Gastrocnemius medialis (tissue), 4 donors: ENCODE measurements at regions not wholly inside any gene's neighbourhood (a gene's known extent, or its start where the extent isn't known, plus 50 kb on each side); places are given as distances from the start of the nearest gene placed in this dataset.

Source experiments
- ATAC-seq, 2 donors: fragments of 150-250 bp; one replicate each; pipeline ENCODE4 v1.9.1; 2016
- DNase-seq, 2 donors: peaks; one replicate each; pipeline ENCODE4 v3.0.0-alpha.2; 2019
- H3K27ac ChIP-seq, 4 donors: fragments of 200-600 bp; sonication (generic); 1 replicate in 1 of 4; 2 replicates in 3 of 4; pipeline ENCODE4 v1.5.1; 2016 to 2018; ENCODE audit warnings: mild to moderate bottlenecking in 2 of 4, moderate library complexity in 1 of 4
- H3K27me3 ChIP-seq, 3 donors: fragments of 200-600 bp; sonication (generic) in 2 of 3; 1 replicate in 1 of 3; 2 replicates in 2 of 3; pipeline versions ENCODE4 v1.5.1 to v1.6.0; 2016 to 2019; ENCODE audit warnings: mild to moderate bottlenecking in 1 of 3, moderate library complexity in 1 of 3
- H3K36me3 ChIP-seq, 2 donors: fragments of 200-600 bp; sonication (generic) in 1 of 2; one replicate each; pipeline ENCODE4 v1.5.1; 2017 to 2018
- H3K4me1 ChIP-seq, 2 donors: fragments of 200-600 bp; sonication (generic) in 1 of 2; one replicate each; pipeline ENCODE4 v1.5.1; 2016 to 2017; ENCODE audit warnings: mild to moderate bottlenecking in 2 of 2
- H3K4me3 ChIP-seq, 4 donors: fragments of 200-600 bp; sonication (generic) in 3 of 4; 1 replicate in 1 of 4; 2 replicates in 3 of 4; pipeline ENCODE4 v1.5.1; 2016 to 2019; ENCODE audit warnings: mild to moderate bottlenecking in 2 of 4
- H3K9me3 ChIP-seq, 3 donors: fragments of 200-600 bp; sonication (generic) in 2 of 3; 1 replicate in 1 of 3; 2 replicates in 2 of 3; pipeline ENCODE4 v1.5.1; 2016 to 2019
- POLR2A ChIP-seq, 2 donors: fragments of 450-650 bp; IDR thresholded peaks; one replicate each; pipeline ENCODE4 v1.6.1; 2017; ENCODE audit warnings: antibody characterized with exemption in 2 of 2, mild to moderate bottlenecking in 2 of 2, moderate library complexity in 2 of 2
- in situ Hi-C, 4 donors: fragments of 200-750 bp; cut with MboI; loops; one replicate each; pipeline versions ENCODE4 v1.15.0 to v1.8.0; 2017; ENCODE audit warnings: low sequenced_read_pairs in 4 of 4
- intact Hi-C: fragments of 100-400 bp; cut with DNase I; formaldehyde crosslinking; loops from one replicate; pipeline ENCODE4 v1.15.1; 2023; ENCODE audit warnings: low total_unique reads
- TF ChIP-seq, protein P1 (sequence below), 5 experiments: fragments of 450-650 bp in 3 of 5; fragments of 200-600 bp in 2 of 5; sonication (generic) in 2 of 5; IDR thresholded peaks in 4 of 5; conservative IDR thresholded peaks in 1 of 5; 1 replicate in 4 of 5; 2 replicates in 1 of 5; pipeline ENCODE4 v1.5.1; 2016 to 2019; ENCODE audit warnings: antibody characterized with exemption in 5 of 5, mild to moderate bottlenecking in 3 of 5, moderate library complexity in 3 of 5

DNA sequence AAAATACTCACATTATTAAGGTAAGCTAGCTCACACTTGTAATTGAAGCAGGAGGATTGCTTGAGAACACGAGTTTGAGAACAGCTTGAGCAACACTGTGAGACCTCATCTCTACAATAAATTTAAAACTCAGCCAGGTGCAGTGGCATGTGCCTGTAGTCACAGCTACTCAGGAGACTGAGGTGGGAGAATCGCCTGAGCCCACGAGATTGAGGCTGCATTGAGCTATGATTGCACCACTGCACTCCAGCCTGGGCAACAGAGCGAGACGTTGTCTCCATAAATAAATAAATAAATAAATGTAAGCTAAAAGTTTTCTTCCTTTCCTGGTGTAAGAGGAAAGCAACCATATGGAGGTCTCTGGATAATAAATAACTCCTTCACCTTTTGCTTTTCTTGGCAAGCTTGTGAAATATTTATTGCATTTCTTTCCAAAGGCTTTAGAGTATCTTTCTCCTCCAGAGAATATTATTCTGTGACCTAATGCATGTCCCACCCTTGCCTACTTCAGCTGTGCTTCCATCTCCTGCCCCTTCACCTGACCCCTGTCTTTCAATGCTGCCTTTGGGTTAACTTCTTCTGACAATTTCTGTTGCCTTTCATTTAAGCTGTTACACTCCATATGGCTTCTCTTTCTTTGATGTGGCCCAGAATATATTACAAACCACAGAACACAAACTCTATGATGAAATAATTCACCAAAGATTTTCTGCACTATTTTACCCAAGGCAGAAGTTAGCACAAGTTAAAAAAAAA, 280.7 kb upstream of the RND3 start:
- in situ Hi-C loops = no loop called here
- Histone ChIP-seq H3K9me3 (no peaks in the 10 kb centered on the region), H3K4me1 (no peaks in the 10 kb centered on the region), H3K27ac (no peak overlapping the region), H3K27me3 (no peaks in the 10 kb centered on the region), H3K36me3 (no peaks in the 10 kb centered on the region), H3K4me3 (no peak overlapping the region)
- intact Hi-C loops = no loop called here
- TF ChIP-seq, protein P1, sequence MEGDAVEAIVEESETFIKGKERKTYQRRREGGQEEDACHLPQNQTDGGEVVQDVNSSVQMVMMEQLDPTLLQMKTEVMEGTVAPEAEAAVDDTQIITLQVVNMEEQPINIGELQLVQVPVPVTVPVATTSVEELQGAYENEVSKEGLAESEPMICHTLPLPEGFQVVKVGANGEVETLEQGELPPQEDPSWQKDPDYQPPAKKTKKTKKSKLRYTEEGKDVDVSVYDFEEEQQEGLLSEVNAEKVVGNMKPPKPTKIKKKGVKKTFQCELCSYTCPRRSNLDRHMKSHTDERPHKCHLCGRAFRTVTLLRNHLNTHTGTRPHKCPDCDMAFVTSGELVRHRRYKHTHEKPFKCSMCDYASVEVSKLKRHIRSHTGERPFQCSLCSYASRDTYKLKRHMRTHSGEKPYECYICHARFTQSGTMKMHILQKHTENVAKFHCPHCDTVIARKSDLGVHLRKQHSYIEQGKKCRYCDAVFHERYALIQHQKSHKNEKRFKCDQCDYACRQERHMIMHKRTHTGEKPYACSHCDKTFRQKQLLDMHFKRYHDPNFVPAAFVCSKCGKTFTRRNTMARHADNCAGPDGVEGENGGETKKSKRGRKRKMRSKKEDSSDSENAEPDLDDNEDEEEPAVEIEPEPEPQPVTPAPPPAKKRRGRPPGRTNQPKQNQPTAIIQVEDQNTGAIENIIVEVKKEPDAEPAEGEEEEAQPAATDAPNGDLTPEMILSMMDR (IDR thresholded peaks at IDR 0.05 in 4 of 5, conservative IDR thresholded peaks at IDR 0.05 in 1 of 5) = no peak
- TF ChIP-seq POLR2A (IDR thresholded peaks at IDR 0.05) = no peak
- DNase-seq = no peak
- no peak for ATAC-seq

DNA sequence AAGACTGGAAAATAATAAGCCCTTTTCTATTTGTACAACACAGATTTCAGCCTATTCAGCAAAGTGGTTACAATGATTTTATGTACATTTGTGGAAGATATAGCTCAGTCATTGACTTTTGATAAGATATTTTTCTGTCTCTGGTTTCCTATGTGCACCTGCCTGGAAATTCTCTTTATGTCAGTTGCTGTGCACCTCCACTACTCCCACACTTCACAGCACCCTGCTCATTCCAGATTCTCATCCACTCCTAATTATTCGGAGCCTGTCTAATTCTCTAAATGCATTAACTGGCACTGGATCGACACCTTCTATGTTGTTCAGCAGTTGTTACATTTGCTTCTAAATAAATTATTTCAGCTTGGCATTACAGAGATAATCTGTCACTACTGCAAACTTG, 275.1 kb upstream of the RND3 start:
- no peak for ATAC-seq
- Histone ChIP-seq H3K4me1 (no peaks in the 10 kb centered on the region), H3K27me3 (no peaks in the 10 kb centered on the region), H3K27ac (no peak overlapping the region), H3K36me3 (no peaks in the 10 kb centered on the region), H3K4me3 (no peak overlapping the region), H3K9me3 (no peaks in the 10 kb centered on the region)
- TF ChIP-seq POLR2A (IDR thresholded peaks at IDR 0.05) = no peak
- TF ChIP-seq, protein P1 (IDR thresholded peaks at IDR 0.05 in 4 of 5, conservative IDR thresholded peaks at IDR 0.05 in 1 of 5) = no peak
- in situ Hi-C loops (no loop called here), intact Hi-C loops (no loop called here)
- no peak for DNase-seq

DNA sequence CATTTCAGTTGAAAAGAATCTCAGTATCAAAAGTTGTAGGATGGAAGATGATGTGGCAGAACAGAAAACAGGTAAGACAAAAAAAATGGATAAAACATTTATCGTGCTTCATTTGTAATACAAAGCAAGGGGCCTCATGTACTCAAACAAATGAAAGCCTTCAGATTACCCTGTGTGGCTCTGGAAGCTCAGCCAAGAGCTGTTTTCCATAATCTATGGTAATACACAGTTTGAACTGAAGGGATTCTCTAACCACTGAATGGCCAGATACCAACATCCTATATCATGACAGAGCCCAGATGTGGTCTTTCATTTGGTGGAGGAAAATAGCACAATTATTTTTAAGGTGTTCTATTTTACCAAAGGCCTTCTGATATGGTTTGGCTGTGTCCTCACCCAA, 272.1 kb upstream of the RND3 start:
- no peak overlapping the region for H3K27ac ChIP-seq
- in situ Hi-C loops (no loop called here), intact Hi-C loops (no loop called here)
- no peak for TF ChIP-seq POLR2A (IDR thresholded peaks at IDR 0.05)
- TF ChIP-seq, protein P1 (IDR thresholded peaks at IDR 0.05 in 4 of 5, conservative IDR thresholded peaks at IDR 0.05 in 1 of 5) = no peak
- no peak for ATAC-seq
- no peaks in the 10 kb centered on the region for H3K4me1 ChIP-seq
- DNase-seq = no peak
- no peaks in the 10 kb centered on the region for H3K9me3 ChIP-seq
- no peak overlapping the region for H3K4me3 ChIP-seq
- H3K27me3 ChIP-seq = no peaks in the 10 kb centered on the region
- H3K36me3 ChIP-seq = no peaks in the 10 kb centered on the region

DNA sequence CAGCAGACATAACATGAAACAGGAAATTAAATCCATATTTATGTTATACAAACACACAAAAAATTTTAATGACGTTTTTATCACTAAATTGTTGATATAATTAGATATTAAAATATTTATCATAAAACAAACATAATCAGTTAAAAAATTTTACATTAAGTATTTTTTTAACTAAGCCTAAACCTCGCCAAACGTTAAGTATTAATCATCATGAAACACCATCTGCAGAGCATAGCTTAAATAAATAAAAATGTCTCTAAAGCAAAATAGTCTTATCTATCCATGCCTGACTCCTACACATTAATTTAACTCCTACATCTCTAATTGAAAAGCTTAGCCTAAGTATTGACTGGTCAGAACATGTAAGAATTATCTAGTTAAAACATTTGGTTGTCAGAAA, 271.6 kb upstream of the RND3 start:
- Histone ChIP-seq H3K4me3 (no peak overlapping the region), H3K36me3 (no peaks in the 10 kb centered on the region)
- in situ Hi-C loops = no loop called here

More for the DNA sequence above, 271.6 kb upstream of the RND3 start:
- no peaks in the 10 kb centered on the region for H3K4me1 ChIP-seq
- H3K27ac ChIP-seq = no peak overlapping the region
- intact Hi-C loops = no loop called here
- no peak for ATAC-seq
- H3K27me3 ChIP-seq = no peaks in the 10 kb centered on the region
- TF ChIP-seq, protein P1 (IDR thresholded peaks at IDR 0.05 in 4 of 5, conservative IDR thresholded peaks at IDR 0.05 in 1 of 5) = no peak
- no peak for TF ChIP-seq POLR2A (IDR thresholded peaks at IDR 0.05)
- no peaks in the 10 kb centered on the region for H3K9me3 ChIP-seq
- no peak for DNase-seq
